ENCODE measurements at regions not wholly inside any gene's neighbourhood (a gene's known extent, or its start where the extent isn't known, plus 50 kb on each side); places are given as distances from the start of the nearest gene placed in this dataset.
"Not testable (repeated sequence)": the region's sequence is repeated elsewhere in the genome, so short reads cannot be mapped to it uniquely, and the experiment has no call there.

DNA sequence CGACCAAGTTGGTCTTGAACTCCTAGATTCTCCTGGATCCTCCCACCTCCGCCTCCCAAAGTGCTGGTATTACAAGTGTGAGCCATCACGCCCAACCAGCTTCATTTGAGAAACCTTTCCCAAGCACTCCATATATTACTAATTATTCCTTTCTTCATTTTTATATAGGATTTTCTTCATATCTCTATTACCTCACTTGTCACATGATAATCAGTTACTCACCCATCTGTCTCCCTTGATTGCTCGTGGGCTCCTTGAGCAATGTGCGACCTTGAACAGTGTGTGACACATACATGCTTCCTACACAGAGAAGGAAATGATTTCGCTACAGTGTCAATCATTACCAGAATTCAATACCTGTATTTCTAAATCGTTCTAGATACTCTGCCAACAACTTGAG lies 110.7 kb upstream of the C2CD4B start:
- no peak for DNase-seq

DNA sequence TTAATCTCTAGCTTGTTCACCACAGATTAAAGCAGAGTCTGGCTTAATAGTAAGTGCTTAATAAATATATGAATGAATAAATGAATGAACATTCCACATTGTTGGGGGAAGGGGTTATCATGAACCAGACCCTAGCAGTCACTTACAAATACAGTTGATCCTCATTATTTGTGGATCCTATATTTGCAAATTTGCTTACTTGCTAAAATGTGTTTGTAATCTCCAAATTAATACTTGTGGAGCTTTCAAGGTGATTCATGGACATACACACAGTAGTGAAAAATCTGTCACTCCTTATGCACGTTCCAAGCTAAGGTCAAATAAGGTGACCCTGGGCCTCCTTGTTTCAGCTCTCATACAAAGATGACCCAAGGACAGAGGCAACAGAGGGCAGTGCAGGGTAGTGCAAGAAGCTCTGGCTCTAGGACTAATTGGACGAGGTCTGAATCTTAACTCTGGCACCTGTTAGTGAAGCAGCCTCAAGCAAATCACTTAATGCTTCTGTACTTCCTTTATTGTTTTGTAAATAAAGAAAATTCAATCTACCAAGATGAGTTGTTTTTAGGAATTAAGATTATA lies 112.8 kb upstream of the C2CD4B start:
- no peak for DNase-seq

DNA sequence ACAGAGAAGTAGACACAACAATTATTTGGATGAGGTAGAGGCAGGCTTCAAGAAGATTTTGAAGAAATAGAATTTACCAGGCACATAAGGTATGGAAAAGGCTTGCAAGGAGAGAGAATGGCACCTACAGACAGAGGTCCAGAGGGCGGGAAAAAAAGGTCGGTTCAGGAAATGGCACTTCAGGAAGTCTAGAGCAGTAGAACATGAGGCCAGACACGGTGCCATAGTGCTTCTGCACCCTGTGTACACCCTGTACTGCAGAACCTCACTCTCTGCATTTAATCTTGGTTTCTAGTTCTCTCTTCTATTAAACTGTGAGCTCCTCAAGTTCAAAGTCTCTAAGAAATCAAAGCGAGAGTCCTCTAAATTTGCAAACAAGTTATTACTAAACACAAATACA lies 113.4 kb upstream of the C2CD4B start:
- DNase-seq: no peak

DNA sequence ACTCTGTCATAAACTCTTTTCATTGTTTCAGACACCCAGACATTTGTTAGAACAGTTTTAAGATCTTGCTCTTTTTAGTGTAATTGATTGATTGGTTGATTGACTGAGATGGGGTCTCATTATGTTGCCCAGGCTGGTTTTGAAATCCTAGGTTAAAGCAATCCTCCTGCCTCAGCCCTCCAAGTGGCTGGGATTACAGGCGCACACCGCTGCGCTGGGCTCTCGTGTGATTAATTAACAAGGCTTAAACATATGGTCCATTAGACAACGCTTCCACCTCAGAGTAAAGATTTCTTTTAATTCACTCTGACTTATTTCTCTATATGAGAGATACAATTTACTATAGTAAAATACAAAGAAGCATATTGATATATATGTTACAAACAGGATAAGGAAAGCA lies 114.0 kb upstream of the C2CD4B start:
- no peak for DNase-seq

DNA sequence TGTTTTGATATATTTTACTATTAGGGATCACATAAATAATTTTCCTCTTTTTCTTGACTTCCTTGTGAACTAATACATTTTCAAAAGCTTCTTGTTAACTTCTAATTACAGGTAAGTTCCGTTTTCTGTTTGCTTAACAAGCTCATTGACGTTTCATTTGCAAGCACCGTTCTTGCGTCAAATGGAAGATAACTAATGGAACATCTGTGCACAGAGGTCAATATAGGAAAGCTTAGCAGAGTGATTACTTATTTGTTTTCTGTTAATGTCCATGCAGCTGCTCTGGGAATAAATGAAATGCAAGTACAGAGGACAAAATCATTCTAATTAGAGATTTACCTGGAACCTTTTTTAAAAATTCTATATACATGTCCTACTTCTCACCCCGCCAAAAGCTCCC lies 115.5 kb upstream of the C2CD4B start:
- DNase-seq: no peak

DNA sequence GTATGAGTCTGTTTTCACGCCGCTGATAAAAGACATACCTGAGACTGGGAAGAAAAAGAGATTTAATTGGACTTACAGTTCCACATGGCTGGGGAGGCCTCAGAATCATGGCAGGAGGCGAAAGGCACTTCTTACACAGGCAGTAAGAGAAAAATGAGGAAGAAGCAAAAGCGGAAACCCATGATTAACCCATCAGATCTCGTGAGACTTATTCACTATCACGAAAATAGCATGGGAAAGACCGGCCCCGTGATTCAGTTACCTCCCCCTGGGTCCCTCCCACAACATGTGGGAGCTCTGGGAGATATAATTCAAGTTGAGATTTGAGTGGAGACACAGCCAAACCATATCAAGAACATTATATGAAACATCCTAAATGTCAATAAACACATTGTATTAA lies 116.7 kb upstream of the C2CD4B start:
- not testable (repeated sequence) for DNase-seq

DNA sequence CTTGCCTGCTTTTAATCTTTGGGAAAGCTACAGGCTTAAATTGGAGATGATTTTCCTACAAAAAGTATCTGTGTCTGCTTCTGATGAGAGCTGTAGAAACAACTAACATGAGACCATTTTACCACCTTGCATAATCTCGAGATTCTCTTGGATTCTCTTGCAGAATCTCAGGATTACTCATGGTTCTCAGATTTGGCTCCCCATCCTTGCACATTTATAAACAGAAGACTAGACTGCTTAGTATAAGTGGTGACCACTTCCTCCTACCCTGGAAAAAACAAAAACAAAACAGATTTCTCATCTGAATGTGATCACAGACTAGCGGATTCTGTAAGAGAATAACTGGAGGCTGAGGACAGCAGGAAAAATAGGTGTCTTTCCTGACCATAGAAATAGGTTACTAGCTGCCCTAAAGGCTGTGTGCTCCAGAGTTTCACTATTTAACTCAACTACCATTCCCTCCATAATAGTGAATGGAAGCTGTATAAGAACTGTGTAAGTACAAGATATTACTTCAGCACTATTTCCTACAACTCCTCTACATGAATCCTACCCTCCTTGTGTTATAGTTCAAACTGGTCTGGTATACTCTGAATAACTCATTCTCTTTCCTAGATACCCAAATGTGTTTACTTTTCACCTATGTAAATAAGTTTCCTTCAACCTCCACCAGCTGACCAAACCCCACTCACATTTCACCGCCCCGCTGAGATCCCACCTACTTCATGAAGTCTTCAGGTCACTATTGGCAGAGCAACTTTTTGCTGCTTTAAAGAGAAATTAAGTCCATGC lies 122.2 kb upstream of the C2CD4B start:
- peak; percentile 0 for DNase-seq

DNA sequence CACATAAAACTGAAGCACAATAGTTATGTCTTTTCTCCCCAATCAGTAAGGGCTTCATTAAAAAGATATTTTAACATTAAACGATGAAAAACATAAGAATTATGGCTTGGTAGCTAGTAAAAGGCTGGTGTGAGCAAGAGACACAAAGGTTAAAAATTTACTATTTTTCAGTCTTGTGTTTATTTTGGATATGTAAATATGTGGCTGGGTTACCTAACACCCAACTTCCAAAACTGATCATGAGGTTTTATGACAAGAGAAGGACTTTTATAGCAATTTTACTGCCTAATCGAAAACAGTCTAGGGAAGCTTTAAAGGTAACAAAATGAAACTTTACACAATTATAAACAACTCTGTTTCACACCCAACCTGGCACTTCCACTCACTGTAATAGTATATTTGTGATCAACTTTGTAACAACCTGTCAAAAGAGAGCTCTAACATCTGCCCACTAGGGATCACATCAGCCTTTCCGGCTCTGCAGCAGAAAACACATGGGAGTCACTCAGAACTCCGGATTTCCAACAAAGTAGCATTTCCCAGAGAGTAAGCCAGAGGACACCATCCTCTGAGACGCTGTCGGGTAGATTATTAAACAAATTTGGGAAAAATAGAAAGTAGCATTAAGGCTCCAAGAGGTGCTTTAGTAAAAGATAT lies 123.4 kb upstream of the C2CD4B start:
- DNase-seq: no peak

DNA sequence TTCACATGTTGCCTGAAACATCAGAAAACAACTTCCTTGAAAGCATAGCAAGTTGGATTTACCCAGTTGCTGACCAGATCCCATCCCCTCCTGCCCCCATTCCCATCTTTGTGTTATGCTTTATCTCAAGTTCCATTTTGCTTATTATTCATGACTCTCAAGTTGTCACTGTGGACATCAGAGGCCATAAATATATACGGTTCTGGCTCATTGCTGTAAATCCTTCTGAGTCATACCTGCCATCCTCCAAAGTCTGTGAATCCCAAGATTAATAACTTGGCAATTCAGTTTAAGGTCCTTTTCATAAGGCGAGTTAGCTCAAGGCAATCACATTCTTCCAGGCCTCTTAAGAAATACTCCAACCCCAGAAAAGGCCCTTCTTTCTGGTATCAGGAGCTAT lies 126.2 kb upstream of the C2CD4B start:
- DNase-seq: no peak

DNA sequence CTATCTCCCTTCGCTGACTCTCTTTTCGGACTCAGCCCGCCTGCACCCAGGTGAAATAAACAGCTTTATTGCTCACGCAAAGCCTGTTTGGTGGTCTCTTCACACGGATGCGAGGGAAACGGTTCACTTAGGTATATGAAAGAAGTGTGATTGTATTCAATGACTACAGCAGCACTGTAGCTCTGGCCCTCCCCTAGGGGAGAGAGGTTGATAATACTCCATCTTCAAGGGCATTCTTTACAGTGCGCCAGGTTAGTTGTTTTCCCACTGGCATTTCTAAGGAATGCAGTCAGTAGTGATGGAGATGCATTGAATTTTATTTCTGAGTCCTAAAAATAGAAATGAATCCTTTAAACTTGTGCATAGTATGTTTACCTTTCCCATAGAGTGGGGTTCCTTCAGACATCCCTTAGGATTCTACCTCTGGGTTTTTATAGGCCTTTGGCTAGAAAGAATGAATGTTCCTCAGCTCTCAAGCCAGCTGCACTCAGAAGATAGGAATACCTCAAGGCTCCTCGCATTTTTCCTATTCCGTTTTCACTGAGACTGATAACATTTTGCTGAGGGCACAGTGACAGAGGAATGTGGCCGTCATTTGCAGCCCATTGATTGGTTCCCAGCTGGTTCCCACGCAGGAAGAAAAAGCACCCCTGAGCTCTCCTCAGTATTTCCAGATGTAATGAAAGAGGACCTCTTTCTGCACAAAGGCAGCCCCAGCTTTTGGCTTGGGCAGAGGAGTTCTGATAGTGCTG lies 131.8 kb upstream of the C2CD4B start:
- no peak for DNase-seq

DNA sequence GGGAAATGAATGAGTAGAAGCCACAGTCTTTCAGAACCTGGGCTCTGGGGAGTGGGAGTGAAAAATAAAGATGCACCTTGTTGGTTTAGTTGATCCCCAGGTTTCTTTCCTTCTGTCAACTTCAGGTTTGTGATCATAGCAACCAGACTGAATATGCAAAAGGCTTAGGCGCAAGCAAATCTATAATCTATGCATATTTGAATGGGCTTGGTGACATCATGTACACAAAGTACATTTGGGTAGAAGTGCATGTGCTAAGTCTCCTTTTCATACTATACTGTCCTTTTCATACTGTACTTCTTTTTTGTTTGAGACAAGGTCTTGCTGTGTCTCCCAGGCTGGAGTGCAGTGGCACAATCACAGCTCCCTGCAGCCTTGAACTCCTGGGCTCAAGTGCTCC lies 132.4 kb upstream of the C2CD4B start:
- no peak for DNase-seq

DNA sequence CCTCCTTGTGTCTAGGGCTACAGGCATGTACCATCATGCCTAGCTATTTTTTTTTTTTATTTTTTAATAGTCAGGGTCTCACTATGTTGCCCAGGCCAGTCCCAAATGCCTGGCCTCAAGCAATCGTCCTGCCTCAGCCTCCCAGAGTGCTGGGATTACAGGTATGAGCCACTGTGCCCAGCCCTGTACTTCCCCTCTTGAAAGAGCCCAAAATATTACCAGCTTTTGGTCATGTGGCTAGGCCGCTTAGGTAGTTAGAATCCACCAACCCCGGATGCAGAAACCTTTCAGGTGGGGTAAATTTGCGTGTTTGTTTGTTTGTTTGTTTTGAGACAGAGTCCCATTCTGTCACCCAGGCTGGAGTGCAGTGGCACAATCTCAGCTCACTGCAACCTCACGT lies 132.8 kb upstream of the C2CD4B start:
- no peak for DNase-seq

DNA sequence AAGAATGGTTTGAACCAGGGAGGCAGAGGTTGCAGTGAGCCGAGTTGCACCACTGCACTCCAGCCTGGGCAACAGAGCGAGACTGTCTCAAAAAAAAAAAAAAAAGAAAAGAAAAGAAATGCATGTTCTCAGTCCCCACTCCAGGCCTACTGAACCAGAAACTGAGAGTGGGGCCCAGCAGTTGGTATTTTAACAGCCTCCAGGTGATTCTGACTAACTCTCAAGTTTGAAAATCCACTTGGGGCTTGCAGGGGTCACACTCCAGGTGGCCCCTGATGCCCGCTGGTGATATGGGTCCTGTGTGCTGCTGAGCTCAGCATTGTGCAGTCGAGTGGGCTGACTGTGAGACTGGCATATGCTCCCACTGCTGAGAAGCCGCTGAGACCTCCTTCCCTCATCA lies 133.7 kb upstream of the C2CD4B start:
- DNase-seq: no peak

DNA sequence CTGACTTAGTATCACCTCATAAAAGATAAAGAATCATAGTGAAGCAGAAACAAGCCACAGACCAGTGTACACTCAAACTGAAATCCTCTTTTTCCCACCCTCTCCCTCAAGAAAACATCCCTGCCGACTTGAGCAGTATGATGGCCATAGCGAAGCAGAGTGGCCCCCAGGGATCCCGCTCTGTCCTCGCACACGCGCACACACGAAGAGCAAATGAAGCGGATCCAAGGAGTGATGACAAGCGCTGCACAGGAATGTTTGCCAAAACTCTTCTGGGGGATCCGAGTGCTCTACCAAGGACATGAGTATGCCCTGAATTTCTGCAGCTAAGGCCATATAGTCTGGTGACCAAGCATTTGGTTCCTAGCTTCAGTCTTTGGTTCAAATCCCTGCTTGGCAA lies 134.5 kb upstream of the C2CD4B start:
- no peak for DNase-seq

DNA sequence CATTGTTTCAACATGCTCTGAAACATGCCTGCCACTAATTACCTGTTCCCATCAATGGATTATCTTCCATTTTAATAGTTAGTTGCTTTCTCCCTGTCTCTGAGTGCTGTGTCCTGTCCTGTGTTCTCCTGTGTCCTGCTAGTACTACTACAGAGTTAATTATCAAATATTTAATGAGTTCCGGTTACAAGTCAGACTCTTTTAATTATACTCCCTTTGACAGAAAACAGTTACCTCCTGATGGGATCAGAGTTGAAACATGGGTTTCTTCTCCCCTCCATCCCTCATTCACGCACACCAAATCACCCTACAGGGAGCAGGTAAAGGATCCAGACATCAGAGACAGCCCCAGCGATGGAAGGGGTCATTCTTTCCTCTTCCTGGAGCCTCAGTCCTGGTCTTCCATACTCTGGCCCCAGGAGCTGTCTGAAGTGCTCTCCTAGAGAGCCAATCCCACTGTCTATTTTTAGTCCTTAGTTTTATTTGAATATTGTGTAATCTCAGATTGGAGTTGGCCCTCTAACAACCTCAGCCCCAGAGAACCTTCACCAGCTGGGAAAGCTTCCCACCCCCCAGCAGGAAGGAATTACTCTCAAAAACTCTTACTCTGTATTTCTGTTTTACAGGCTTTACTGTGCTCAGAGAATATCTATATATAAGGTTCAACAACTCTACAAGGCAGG lies 137.0 kb upstream of the C2CD4B start:
- DNase-seq: no peak

DNA sequence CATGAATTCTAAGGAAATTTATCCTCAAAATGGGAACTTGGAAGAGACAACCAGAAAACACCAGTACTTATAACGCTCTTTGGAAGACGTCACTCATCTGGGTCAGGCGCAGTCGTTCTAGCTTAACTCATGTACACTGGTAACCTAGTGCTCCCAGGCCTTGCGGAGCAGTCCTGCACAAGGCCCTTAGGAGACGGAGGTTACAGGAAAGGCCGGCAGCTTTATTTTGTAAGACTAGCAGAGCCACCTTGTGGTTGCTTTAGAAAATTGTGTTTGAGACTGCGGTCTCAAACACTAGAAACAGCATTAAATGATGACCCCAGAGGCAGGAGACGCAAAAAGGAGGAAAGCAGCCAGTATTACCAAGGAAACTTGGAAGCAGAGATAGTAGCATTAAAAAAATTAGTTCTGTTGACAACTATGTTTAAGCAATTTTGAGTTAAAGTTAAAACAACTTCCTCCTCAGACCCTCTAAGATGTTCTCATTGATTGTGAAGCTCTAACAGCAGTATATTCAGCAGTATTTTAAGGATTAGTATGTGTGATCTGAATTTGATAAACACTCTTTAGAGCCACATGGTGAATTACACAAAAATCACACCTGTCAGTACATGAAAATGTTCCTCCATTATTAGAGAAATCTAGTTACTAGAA lies 141.9 kb upstream of the C2CD4B start:
- peak; percentile 74 for DNase-seq

DNA sequence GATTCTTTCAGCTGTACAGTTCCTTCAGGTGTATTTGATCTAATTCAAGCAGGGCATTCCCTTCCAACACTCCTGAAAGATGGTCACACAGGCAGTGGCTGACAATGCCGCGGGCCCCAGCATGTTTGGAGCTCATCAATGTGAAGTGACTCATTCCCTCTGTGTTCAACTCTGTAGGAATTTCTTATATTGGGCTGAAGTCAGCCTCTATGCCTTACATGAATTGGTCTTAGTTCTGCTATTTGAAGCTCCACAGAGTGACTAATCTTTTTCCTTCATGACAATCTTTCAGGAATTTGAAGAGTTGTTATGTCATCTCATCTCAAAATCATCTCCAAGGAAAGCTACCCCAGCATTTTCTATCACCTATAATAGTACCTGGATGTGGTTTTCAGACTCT lies 142.5 kb upstream of the C2CD4B start:
- no peak for DNase-seq

DNA sequence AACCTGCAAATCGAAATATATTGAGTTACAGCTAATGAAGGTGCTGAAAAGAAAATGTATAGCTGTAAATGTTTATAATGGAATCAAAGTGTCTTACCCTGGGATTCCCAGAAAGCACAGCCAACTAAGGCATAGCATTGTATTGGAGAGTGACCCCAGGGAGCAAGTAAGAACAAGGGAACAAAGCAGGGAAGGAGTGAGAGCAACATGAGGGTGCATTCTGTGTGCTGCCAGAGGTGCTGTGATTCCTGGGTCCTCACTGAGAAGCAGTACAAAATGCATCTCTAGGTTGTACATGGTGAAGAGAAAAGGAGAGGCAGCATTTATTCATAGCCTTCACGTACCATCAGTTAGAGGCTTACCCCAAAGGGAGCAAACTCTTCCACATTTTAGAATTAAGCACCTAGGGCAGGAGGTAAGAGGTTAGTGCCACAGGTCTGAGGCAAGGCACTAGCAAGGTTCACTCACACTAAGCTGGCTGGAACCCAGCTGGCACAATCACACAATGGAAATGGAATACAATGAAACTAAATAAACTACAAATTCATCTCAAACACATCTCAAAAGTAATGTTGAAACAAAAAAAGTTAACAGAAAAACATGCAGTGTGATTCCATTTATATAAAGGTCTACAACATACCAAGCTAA lies 151.5 kb upstream of the C2CD4B start:
- no peak for DNase-seq

DNA sequence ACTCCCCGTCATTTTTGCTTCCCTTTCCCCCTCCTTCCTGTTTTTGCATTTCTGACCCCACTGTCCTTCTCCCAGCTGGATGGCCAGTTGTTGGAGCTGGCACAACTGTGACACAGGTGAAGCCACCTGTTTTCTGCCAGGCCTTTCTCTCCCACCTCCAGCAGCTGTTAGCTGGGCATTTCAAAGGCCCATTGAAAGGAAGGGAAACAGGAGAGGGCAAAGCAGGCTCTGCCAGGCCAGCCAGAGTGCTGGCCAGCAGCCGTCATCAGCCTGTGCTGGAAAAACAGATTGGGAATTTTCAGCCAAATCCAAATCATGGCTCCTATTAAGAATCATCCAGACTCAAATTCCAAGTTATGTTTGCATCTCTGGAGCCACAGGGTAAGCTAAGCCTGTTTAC lies 155.2 kb upstream of the C2CD4B start:
- no peak for DNase-seq

DNA sequence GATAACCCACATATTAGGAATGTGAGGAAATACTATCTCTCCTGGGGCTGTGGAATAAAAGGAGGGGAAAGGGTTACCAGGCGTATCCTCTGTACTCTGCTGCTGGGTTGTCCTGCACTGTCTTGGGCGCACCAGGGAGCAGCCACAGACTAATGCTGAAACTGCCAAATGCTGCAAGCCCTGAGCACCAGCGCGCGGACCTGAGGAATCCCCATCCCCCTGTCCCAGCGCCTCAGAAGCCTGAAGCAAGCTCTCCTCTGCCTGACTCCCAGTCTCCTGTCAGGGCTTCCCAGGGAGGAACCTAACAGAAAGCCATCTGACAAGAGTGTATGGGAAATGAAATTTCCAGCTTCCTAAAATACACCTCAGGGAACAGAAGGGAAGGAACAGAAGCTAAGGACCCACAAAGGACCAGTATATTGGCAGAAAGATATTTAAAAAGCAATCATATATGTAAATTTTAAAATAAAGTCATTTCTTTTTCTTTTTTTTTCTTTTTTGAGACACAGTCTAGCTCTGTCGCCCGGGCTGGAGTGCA lies 158.3 kb upstream of the C2CD4B start:
- no peak for DNase-seq

DNA sequence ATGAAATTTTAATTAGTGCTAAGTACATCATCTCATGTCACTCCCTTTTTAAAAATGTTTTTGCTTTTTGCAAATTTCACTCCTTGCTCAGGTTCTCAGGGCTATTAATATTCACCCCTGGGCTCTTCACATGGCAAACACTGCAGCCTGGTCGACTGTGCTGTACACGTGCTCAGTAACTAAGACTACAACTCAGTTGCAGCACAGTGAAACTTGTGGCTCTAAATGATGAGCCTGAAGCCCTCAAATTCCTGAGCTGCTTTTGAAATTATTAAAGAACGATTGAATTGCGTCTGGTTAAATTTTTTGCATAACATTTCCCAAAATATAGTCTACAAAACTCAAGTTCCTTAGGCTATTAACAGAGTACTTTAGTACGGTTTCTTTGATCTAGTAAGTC lies 159.3 kb upstream of the C2CD4B start:
- DNase-seq: no peak

DNA sequence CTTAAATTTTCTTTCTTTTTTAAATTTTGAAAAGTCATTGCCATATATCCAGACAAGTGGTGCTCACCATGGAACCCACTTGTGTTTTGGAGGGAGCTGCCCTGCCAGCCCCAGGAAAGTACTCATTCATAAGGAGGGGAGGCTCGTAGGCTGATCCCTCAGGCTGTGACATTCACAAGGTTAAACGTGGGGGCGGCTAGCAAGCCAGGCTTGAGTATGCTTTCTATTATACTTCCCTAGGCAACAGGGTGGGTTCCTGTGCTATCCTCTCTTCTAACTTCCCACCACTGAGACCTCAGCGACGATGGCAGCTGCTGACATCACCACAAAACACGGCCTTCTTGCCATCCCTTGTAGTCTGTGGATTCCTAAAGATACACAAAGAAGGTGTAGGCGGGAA lies 160.5 kb upstream of the C2CD4B start:
- no peak for DNase-seq

All from DMS153 (cell line).